GM23338 (cell line): ENCODE measurements at regions not wholly inside any gene's neighbourhood (a gene's known extent, or its start where the extent isn't known, plus 50 kb on each side); places are given as distances from the start of the nearest gene placed in this dataset.

ENCODE experiments used
- ATAC-seq: fragments of 200-7000 bp; cut with Tn5 transposase; 3 replicates; pipeline ENCODE4 v1.9.1; 2020
- DNase-seq: peaks from one replicate; pipeline ENCODE4 v3.0.0-alpha.2; 2015; ENCODE audit warnings: low spot score
- H2AFZ ChIP-seq: fragments of 200-600 bp; sonication (generic); 2 replicates; pipeline ENCODE4 v1.8.0; 2016; ENCODE audit warnings: antibody characterized with exemption, mild to moderate bottlenecking, moderate library complexity
- H3F3A ChIP-seq: fragments of 200-600 bp; sonication (generic); replicated peaks from 2 replicates; pipeline ENCODE4 v1.8.0; 2017; ENCODE audit warnings: antibody characterized with exemption, mixed run types, low read depth
- H3K27ac ChIP-seq: fragments of 200-600 bp; sonication (generic); 2 replicates; pipeline ENCODE4 v1.6.1; 2016; ENCODE audit warnings: low read depth
- H3K27me3 ChIP-seq: fragments of 200-600 bp; sonication (generic); 2 replicates; pipeline ENCODE4 v1.8.0; 2016; ENCODE audit warnings: mild to moderate bottlenecking, mixed run types, moderate library complexity; ENCODE audit not compliant: insufficient read depth
- H3K36me3 ChIP-seq: fragments of 200-600 bp; sonication (generic); 2 replicates; pipeline ENCODE4 v1.8.0; 2016; ENCODE audit warnings: mild to moderate bottlenecking; ENCODE audit not compliant: insufficient read depth
- H3K4me1 ChIP-seq: fragments of 200-600 bp; sonication (generic); 2 replicates; pipeline ENCODE4 v1.8.0; 2016; ENCODE audit warnings: mild to moderate bottlenecking, moderate library complexity; ENCODE audit not compliant: insufficient read depth
- H3K4me2 ChIP-seq: fragments of 200-600 bp; sonication (generic); 2 replicates; pipeline ENCODE4 v1.7.1; 2017; ENCODE audit warnings: mixed run types
- H3K4me3 ChIP-seq: fragments of 200-600 bp; sonication (generic); 2 replicates; pipeline ENCODE4 v1.6.1; 2016; ENCODE audit warnings: mixed run types
- H3K79me2 ChIP-seq: fragments of 200-600 bp; sonication (generic); replicated peaks from 2 replicates; pipeline ENCODE4 v1.8.0; 2017; ENCODE audit warnings: mild to moderate bottlenecking; ENCODE audit not compliant: insufficient read depth
- H3K9me2 ChIP-seq: fragments of 200-600 bp; sonication (generic); 2 replicates; pipeline ENCODE4 v1.8.0; 2017; ENCODE audit not compliant: insufficient read depth
- H4K20me1 ChIP-seq: fragments of 200-600 bp; sonication (generic); replicated peaks from 2 replicates; pipeline ENCODE4 v1.8.0; 2017; ENCODE audit warnings: mild to moderate bottlenecking; ENCODE audit not compliant: insufficient read depth
- H3K27ac Mint-ChIP-seq: 2 replicates; pipeline ENCODE4 v1.8.0; 2020; ENCODE audit warnings: inconsistent platforms, mild to moderate bottlenecking, moderate library complexity, mixed read lengths
- H3K27me3 Mint-ChIP-seq: 3 replicates; pipeline ENCODE4 v1.8.0; 2022; ENCODE audit warnings: low read depth, mild to moderate bottlenecking, moderate library complexity, mixed read lengths, inconsistent platforms; ENCODE audit not compliant: insufficient read depth, poor library complexity
- H3K36me3 Mint-ChIP-seq: 3 replicates; pipeline ENCODE4 v1.8.0; 2021; ENCODE audit warnings: low read depth, mild to moderate bottlenecking, inconsistent platforms, moderate library complexity, mixed read lengths
- H3K4me1 Mint-ChIP-seq: 3 replicates; pipeline ENCODE4 v1.8.0; 2020; ENCODE audit warnings: mild to moderate bottlenecking, inconsistent platforms, mixed read lengths
- H3K4me3 Mint-ChIP-seq: 3 replicates; pipeline ENCODE4 v1.8.0; 2021; ENCODE audit warnings: moderate library complexity, mild to moderate bottlenecking, inconsistent platforms, mixed read lengths
- H3K9me3 Mint-ChIP-seq: 3 replicates; pipeline ENCODE4 v1.8.0; 2020; ENCODE audit warnings: moderate library complexity, mild to moderate bottlenecking, inconsistent platforms, mixed read lengths
- CTCF ChIP-seq, 2 experiments: fragments of 200-600 bp in 1 of 2; sonication (generic) in 1 of 2; conservative IDR thresholded peaks; 2 replicates each; pipeline versions ENCODE4 v1.5.1 to v1.6.1; 2016 to 2017; ENCODE audit warnings: antibody characterized with exemption in 2 of 2, low read depth in 2 of 2, mild to moderate bottlenecking in 2 of 2, moderate library complexity in 1 of 2
- EZH2 ChIP-seq: fragments of 200-600 bp; sonication (generic); IDR thresholded peaks from one replicate; pipeline ENCODE4 v1.8.0; 2017; ENCODE audit warnings: antibody characterized with exemption, mild to moderate bottlenecking, low read depth; ENCODE audit not compliant: unreplicated experiment
- EZH2phosphoT487 ChIP-seq: fragments of 200-600 bp; sonication (generic); IDR thresholded peaks from one replicate; pipeline ENCODE4 v1.8.1; 2018; ENCODE audit warnings: antibody characterized with exemption; ENCODE audit not compliant: unreplicated experiment
- JUNB ChIP-seq: IDR thresholded peaks from one replicate; pipeline ENCODE4 v1.6.1; 2016; ENCODE audit warnings: antibody characterized with exemption; ENCODE audit not compliant: unreplicated experiment
- NANOG ChIP-seq: IDR thresholded peaks from 2 replicates; pipeline ENCODE4 v1.6.1; 2016; ENCODE audit warnings: antibody characterized with exemption, borderline replicate concordance
- POLR2AphosphoS5 ChIP-seq: IDR thresholded peaks from 2 replicates; pipeline ENCODE4 v1.6.1; 2016; ENCODE audit warnings: antibody characterized with exemption, low read depth
- REST ChIP-seq: IDR thresholded peaks from one replicate; pipeline ENCODE4 v1.6.1; 2018; ENCODE audit warnings: antibody characterized with exemption; ENCODE audit not compliant: unreplicated experiment
- ZNF331 ChIP-seq: fragments of 250-450 bp; sonication (Bioruptor Pico); IDR thresholded peaks from 2 replicates; pipeline ENCODE4 v1.5.0; 2020; ENCODE audit warnings: low read depth, mild to moderate bottlenecking, moderate library complexity
- TF ChIP-seq, protein P1 (sequence below): IDR thresholded peaks from 2 replicates; pipeline ENCODE4 v1.6.1; 2016; ENCODE audit warnings: antibody characterized with exemption

- Mint-ChIP-seq H3K36me3 (no peaks in the 10 kb centered on the region), H3K27me3 (no peaks in the 10 kb centered on the region), H3K27ac (no peak overlapping the region), H3K4me3 (no peak overlapping the region), H3K4me1 (no peaks in the 10 kb centered on the region; the same call in 2 of the 3 replicates), H3K9me3 (no peaks in the 10 kb centered on the region; the same call in 2 of the 3 replicates)
- Histone ChIP-seq H3K4me3 (no peak overlapping the region), H3K79me2 (no peaks in the 10 kb centered on the region), H3K4me1 (no peaks in the 10 kb centered on the region), H3K9me2 (peaks cover 8% of the 10 kb centered on the region), H3K27me3 (no peaks in the 10 kb centered on the region), H3K27ac (no peak overlapping the region), H3K36me3 (no peaks in the 10 kb centered on the region), H3K4me2 (no peak overlapping the region), H2AFZ (no peak overlapping the region), H4K20me1 (no peaks in the 10 kb centered on the region), H3F3A (no peaks in the 10 kb centered on the region)
- ATAC-seq, result no peak
- no peak for DNase-seq
- TF ChIP-seq POLR2AphosphoS5 (no peak), EZH2 (no peak)
Observed at GRCh38 chr6:11634948-11635347, 97.4 kb downstream of the TMEM170B start.

- Histone ChIP-seq H3K4me1 (no peaks in the 10 kb centered on the region), H3K36me3 (no peaks in the 10 kb centered on the region), H3K79me2 (no peaks in the 10 kb centered on the region), H3F3A (no peaks in the 10 kb centered on the region), H3K9me2 (peaks cover 10% of the 10 kb centered on the region), H4K20me1 (no peaks in the 10 kb centered on the region), H3K27me3 (no peaks in the 10 kb centered on the region), H3K4me2 (no peak overlapping the region), H3K27ac (no peak overlapping the region), H3K4me3 (no peak overlapping the region), H2AFZ (peak overlapping the region; percentile 38; the same call in 1 of the 2 replicates)
- H3K4me1 Mint-ChIP-seq, result no peaks in the 10 kb centered on the region; the same call in 2 of the 3 replicates
- peaks cover 2% of the 10 kb centered on the region; the same call in 1 of the 3 replicates for H3K36me3 Mint-ChIP-seq
- DNase-seq (no peak), ATAC-seq (no peak)
- no peak overlapping the region for H3K4me3 Mint-ChIP-seq
- no peak overlapping the region for H3K27ac Mint-ChIP-seq
- H3K27me3 Mint-ChIP-seq, result no peaks in the 10 kb centered on the region
- TF ChIP-seq CTCF (conservative IDR thresholded peaks at IDR 0.05; ENCODE audit: low read depth in 2 of 2) (no peak), NANOG (no peak), ZNF331 (CRISPR knock-in tag) (no peak), EZH2 (no peak), EZH2phosphoT487 (no peak), JUNB (no peak), REST (no peak), POLR2AphosphoS5 (no peak)
- TF ChIP-seq, protein P1, sequence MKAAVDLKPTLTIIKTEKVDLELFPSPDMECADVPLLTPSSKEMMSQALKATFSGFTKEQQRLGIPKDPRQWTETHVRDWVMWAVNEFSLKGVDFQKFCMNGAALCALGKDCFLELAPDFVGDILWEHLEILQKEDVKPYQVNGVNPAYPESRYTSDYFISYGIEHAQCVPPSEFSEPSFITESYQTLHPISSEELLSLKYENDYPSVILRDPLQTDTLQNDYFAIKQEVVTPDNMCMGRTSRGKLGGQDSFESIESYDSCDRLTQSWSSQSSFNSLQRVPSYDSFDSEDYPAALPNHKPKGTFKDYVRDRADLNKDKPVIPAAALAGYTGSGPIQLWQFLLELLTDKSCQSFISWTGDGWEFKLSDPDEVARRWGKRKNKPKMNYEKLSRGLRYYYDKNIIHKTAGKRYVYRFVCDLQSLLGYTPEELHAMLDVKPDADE, result no peak
- peaks cover 2% of the 10 kb centered on the region for H3K9me3 Mint-ChIP-seq
Observed at GRCh38 chr6:11636121-11636520, 98.6 kb downstream of the TMEM170B start.
